Activated CD4-positive, alpha-beta memory T cell treated with anti-CD3 and anti-CD28 coated beads for 36 hours (primary cell): ENCODE measurements at regions not wholly inside any gene's neighbourhood (a gene's known extent, or its start where the extent isn't known, plus 50 kb on each side); places are given as distances from the start of the nearest gene placed in this dataset.
"Not testable (repeated sequence)": the region's sequence is repeated elsewhere in the genome, so short reads cannot be mapped to it uniquely, and the experiment has no call there.

Source experiments
- CTCF ChIA-PET: fragments of 350-600 bp; sonication (Branson Sonifier 250); formaldehyde crosslinking; loops from one replicate; lab custom pipeline; 2021; ENCODE audit warnings: antibody characterized with exemption, inconsistent platforms; lab: Charles Lee
- POLR2A ChIA-PET: fragments of 350-600 bp; sonication (Branson Sonifier 250); formaldehyde crosslinking; loops from one replicate; lab custom pipeline; 2021; ENCODE audit warnings: antibody characterized with exemption; lab: Charles Lee
- DNase-seq: peaks from one replicate; pipeline ENCODE4 v3.0.0-alpha.2; 2020
- H3K27ac Mint-ChIP-seq: one replicate; pipeline ENCODE4 v1.8.0; 2021; ENCODE audit warnings: mixed read lengths
- H3K27me3 Mint-ChIP-seq: one replicate; pipeline ENCODE4 v1.8.0; 2021; ENCODE audit warnings: mixed read lengths
- H3K36me3 Mint-ChIP-seq: one replicate; pipeline ENCODE4 v1.8.0; 2021; ENCODE audit warnings: mixed read lengths
- H3K4me1 Mint-ChIP-seq: one replicate; pipeline ENCODE4 v1.8.0; 2021; ENCODE audit warnings: low read depth, mixed read lengths
- H3K4me3 Mint-ChIP-seq: one replicate; pipeline ENCODE4 v1.8.0; 2021; ENCODE audit warnings: mild to moderate bottlenecking, mixed read lengths
- H3K9me3 Mint-ChIP-seq: one replicate; pipeline ENCODE4 v1.8.0; 2021; ENCODE audit warnings: mixed read lengths
- intact Hi-C: fragments of 100-400 bp; cut with micrococcal nuclease; formaldehyde crosslinking; loops from one replicate; pipeline ENCODE4 v1.15.1; 2023

DNA sequence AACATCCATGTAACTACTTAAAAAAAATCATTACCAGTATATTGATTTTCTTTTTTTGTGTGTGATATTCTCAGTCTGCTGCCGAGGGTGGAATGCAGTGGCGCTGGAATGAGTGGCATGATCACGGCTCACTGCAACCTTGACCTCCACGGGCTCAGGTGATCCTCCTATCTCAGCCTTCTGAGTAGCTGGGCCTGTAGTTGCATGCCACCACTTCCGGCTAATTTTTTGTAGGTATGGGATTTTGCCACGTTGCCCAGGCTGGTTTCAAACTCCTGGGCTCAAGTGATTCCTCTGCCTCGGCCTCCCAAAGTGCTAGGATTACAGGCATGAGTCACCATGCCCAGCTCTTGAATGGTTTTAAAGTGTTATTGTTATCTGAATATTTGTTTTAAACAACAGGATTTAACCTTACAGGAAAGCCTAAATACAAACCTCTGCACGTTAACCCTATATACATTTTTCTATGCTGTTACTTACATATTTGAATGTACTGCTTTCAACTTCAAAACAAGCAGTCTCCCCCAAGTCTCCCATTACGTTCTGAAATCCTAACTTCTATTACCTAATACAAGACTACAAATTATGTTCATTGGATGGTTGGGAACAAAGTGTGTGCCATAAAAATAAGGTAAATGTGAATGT lies 61.7 kb downstream of the KPNA2 start:
- no peak for DNase-seq
- ChIA-PET POLR2A (no interaction called here), CTCF (no interaction called here)
- H3K27me3 Mint-ChIP-seq = no peaks in the 10 kb centered on the region
- H3K4me1 Mint-ChIP-seq = peaks cover 7% of the 10 kb centered on the region
- intact Hi-C loops = no loop called here
- no peaks in the 10 kb centered on the region for H3K9me3 Mint-ChIP-seq
- no peak overlapping the region for H3K27ac Mint-ChIP-seq
- H3K36me3 Mint-ChIP-seq = no peaks in the 10 kb centered on the region
- H3K4me3 Mint-ChIP-seq = no peak overlapping the region

DNA sequence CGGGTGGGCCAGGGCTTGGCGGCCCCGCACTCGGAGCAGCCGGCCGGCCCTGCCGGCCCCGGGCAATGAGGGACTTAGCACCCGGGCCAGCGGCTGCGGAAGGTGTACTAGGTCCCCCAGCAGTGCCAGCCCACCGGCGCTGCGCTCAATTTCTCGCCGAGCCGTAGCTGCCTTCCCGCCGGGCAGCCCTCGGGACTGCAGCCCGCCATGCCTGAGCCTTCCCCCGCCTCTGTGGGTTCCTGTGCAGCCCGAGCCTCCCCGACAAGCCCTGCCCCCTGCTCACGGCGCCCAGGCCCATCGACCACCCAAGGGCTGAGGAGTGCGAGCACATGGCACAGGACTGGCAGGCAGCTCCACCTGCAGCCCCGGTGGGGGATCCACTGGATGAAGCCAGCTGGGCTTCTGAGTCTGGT lies 63.8 kb downstream of the KPNA2 start:
- POLR2A ChIA-PET, H3K27me3 Mint-ChIP-seq, intact Hi-C loops: not testable (repeated sequence)

GRCh38 chr17:68100000-68100641 lies 64.6 kb downstream of the KPNA2 start:
- H3K27ac Mint-ChIP-seq = no peak overlapping the region
- DNase-seq = no peak
- intact Hi-C loops = loop anchor here (2.0 kb wide), 1 partner anchor 13 kb away; no protein-coding TSS in a partner anchor
- POLR2A ChIA-PET = interaction anchor here (0.9 kb wide), 1 partner anchor 148 kb away, joined by 4 read pairs; the partner anchor contains the start of gene AMZ2
- CTCF ChIA-PET = no interaction called here
- peaks cover 31% of the 10 kb centered on the region for H3K4me1 Mint-ChIP-seq
- no peaks in the 10 kb centered on the region for H3K9me3 Mint-ChIP-seq
- no peaks in the 10 kb centered on the region for H3K36me3 Mint-ChIP-seq
- H3K27me3 Mint-ChIP-seq = no peaks in the 10 kb centered on the region
- peak overlapping the region; percentile 3 for H3K4me3 Mint-ChIP-seq

More for the DNA sequence above, 63.8 kb downstream of the KPNA2 start:
- H3K27ac Mint-ChIP-seq, H3K36me3 Mint-ChIP-seq, H3K4me3 Mint-ChIP-seq, CTCF ChIA-PET, H3K9me3 Mint-ChIP-seq, DNase-seq: not testable (repeated sequence)
- peaks cover 28% of the 10 kb centered on the region for H3K4me1 Mint-ChIP-seq

DNA sequence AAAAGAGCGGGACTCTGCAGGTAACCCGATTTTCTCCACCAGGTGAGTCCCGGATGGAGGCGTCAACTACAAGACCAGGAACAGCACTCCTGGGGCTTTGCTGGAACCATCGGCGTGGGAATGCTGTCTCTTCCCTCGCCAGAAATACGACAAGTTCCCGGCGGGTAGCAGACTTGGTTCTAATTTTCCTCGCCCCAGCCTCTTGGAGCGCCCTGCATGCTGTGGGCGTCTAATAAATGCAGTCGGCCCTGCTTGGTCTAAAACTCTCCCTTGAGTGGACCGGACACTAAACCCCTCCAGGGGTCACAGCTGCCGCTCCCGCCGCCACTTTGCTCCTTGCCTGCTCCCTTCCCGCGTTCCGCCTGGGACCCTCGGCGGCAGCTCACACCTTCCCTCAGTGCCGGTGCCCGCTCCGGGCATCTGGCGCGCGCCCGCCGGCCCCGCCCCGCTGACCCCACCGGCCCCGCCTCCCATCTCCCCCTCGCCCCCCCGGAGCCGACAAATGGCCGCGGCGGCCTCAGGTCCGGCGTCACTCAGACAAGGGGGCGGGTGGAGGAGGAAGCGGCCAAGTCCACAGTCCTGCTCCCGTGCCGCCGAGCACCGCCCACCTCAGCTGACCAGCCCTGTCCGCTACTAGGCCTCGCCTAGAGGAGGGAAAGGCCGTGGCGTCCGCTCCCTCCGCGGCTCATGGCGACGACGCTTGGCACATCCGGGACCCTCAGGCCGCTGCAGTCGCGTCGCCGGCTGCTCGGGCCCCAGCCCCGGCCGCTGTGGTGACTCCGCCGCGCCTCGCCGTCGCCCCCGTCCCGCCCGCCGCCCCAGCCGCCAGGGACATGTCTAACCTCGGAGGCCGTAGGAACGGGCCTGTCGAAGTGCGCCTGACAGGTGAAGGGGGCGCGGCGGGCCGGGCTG lies 65.8 kb downstream of the KPNA2 start:
- peak; percentile 77 for DNase-seq

GRCh38 chr17:68101987-68102314 lies 66.4 kb downstream of the KPNA2 start:
- Mint-ChIP-seq H3K27me3 (no peaks in the 10 kb centered on the region), H3K36me3 (no peaks in the 10 kb centered on the region), H3K27ac (peak overlapping the region; percentile 76), H3K4me1 (peaks cover 38% of the 10 kb centered on the region), H3K4me3 (peak overlapping the region; percentile 90), H3K9me3 (no peaks in the 10 kb centered on the region)
- DNase-seq = peak; percentile 35
- POLR2A ChIA-PET = interaction anchor here (1.2 kb wide), 1 partner anchor 10 kb away, joined by 5 read pairs; no protein-coding TSS in a partner anchor
- intact Hi-C loops = loop anchor here (2.0 kb wide), 1 partner anchor 15 kb away; no protein-coding TSS in a partner anchor
- CTCF ChIA-PET = no interaction called here

More for the DNA sequence above, 65.8 kb downstream of the KPNA2 start:
- CTCF ChIA-PET = no interaction called here
- Mint-ChIP-seq H3K36me3 (no peaks in the 10 kb centered on the region), H3K4me1 (peaks cover 36% of the 10 kb centered on the region), H3K4me3 (peak overlapping the region; percentile 90), H3K27ac (peak overlapping the region; percentile 76), H3K27me3 (no peaks in the 10 kb centered on the region), H3K9me3 (no peaks in the 10 kb centered on the region)
- POLR2A ChIA-PET = interaction anchor here (0.6 to 1.2 kb wide), 3 partner anchors 9 to 147 kb away, joined by 3 to 5 read pairs (median 4); partner anchors contain the start of gene AMZ2
- intact Hi-C loops = loop anchor here (2.0 kb wide), 1 partner anchor 15 kb away; no protein-coding TSS in a partner anchor

- H3K4me1 Mint-ChIP-seq = peaks cover 42% of the 10 kb centered on the region
- ChIA-PET POLR2A (interaction anchor here (1.2 kb wide), 1 partner anchor 10 kb away, joined by 5 read pairs; no protein-coding TSS in a partner anchor), CTCF (no interaction called here)
- peak; percentile 43 for DNase-seq
- peak overlapping the region; percentile 90 for H3K4me3 Mint-ChIP-seq
- intact Hi-C loops = no loop called here
- no peaks in the 10 kb centered on the region for H3K27me3 Mint-ChIP-seq
- peak overlapping the region; percentile 76 for H3K27ac Mint-ChIP-seq
- peaks cover under 1% of the 10 kb centered on the region for H3K36me3 Mint-ChIP-seq
- no peaks in the 10 kb centered on the region for H3K9me3 Mint-ChIP-seq
Measured at GRCh38 chr17:68102318-68102758, 66.8 kb downstream of the KPNA2 start.

DNA sequence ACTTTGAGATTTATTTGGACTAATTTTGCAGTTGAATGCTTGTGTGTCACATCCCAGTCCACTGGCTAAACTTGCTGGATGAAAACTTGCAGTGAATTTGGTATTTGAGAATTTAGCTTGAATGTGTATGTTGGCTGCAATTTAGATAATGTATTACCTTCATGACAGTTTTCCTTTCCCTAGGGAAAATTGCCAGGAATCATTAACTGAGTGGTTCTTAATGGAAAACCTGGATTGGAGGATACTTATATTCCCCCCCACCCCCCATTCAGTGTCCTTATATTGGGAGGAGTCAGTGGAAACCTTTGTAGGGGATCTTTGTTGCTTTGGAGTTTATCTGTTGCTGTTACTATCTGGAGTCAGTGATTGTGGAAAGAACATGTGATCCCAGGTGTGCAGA lies 67.6 kb downstream of the KPNA2 start:
- Mint-ChIP-seq H3K9me3 (no peaks in the 10 kb centered on the region), H3K4me1 (peaks cover 45% of the 10 kb centered on the region), H3K4me3 (peak overlapping the region; percentile 90), H3K27ac (no peak overlapping the region), H3K27me3 (no peaks in the 10 kb centered on the region), H3K36me3 (peaks cover 4% of the 10 kb centered on the region)
- no peak for DNase-seq
- CTCF ChIA-PET = no interaction called here
- POLR2A ChIA-PET = no interaction called here
- intact Hi-C loops = no loop called here

DNA sequence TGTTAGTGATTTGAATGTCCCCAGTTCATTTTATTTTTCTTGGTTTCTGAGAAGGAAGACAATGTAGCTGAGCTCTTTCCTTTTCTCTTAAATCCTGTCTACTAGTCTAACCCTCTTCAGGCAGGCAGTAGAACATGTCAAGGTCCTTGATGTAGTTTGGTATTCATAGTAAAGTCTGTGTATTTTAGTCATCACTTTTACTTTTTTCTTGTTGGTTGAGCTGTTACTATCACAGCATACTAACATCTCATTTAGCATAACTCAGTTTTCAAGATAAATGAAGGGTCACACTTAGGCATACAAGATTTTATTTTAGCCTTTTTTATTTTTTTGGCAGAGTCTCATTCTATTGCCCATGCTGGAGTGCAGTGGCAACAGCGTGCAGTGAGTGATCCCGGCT lies 70.5 kb downstream of the KPNA2 start:
- H3K9me3 Mint-ChIP-seq = no peaks in the 10 kb centered on the region
- ChIA-PET POLR2A (no interaction called here), CTCF (no interaction called here)
- intact Hi-C loops = no loop called here
- H3K4me1 Mint-ChIP-seq = peaks cover 45% of the 10 kb centered on the region
- no peak overlapping the region for H3K4me3 Mint-ChIP-seq
- peaks cover 6% of the 10 kb centered on the region for H3K36me3 Mint-ChIP-seq
- no peak overlapping the region for H3K27ac Mint-ChIP-seq
- no peak for DNase-seq
- H3K27me3 Mint-ChIP-seq = no peaks in the 10 kb centered on the region

- H3K9me3 Mint-ChIP-seq = no peaks in the 10 kb centered on the region
- intact Hi-C loops = no loop called here
- no peak overlapping the region for H3K4me3 Mint-ChIP-seq
- CTCF ChIA-PET = no interaction called here
- peaks cover 6% of the 10 kb centered on the region for H3K36me3 Mint-ChIP-seq
- H3K4me1 Mint-ChIP-seq = peaks cover 40% of the 10 kb centered on the region
- no peak overlapping the region for H3K27ac Mint-ChIP-seq
- no peak for DNase-seq
- POLR2A ChIA-PET = no interaction called here
- H3K27me3 Mint-ChIP-seq = no peaks in the 10 kb centered on the region
Measured at GRCh38 chr17:68107373-68107772, 71.8 kb downstream of the KPNA2 start.

DNA sequence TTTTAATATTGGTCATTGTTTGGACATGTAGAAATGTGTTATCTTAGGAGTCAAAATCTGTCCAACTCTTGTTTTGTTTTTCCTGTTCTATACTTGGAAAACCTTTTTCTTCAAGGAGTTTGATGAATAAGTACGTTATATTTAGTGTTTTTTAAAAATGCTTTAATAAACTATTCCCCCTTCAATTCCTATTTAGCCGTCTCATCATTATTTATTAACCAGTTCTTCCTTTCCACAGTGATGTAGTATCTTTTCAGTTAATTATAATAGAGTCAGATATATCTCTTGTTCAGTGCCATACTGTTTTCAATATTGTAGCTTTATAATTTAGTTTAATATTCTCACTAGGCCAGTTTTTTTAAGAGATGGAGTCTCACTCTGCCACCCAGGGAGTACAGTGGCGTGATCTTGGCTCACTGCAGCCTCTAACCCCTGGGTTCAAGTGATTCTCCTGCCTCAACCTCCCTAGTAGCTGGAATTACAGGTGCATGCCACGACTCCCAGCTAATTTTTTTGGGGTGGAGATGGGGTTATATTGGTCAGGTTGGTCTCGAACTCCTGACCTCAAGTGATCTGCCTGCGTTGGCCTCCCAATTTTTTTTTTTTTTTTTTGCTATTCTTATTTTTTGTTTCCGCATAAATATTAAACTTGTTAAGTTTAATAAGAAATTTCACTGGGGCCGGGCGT lies 72.9 kb downstream of the KPNA2 start:
- peaks cover 6% of the 10 kb centered on the region for H3K36me3 Mint-ChIP-seq
- no peak overlapping the region for H3K27ac Mint-ChIP-seq
- ChIA-PET CTCF (no interaction called here), POLR2A (no interaction called here)
- H3K4me1 Mint-ChIP-seq = peaks cover 29% of the 10 kb centered on the region
- DNase-seq = no peak
- no peak overlapping the region for H3K4me3 Mint-ChIP-seq
- H3K9me3 Mint-ChIP-seq = no peaks in the 10 kb centered on the region
- H3K27me3 Mint-ChIP-seq = no peaks in the 10 kb centered on the region
- intact Hi-C loops = no loop called here

- H3K4me3 Mint-ChIP-seq, H3K27ac Mint-ChIP-seq, DNase-seq, intact Hi-C loops, H3K9me3 Mint-ChIP-seq, H3K27me3 Mint-ChIP-seq, H3K36me3 Mint-ChIP-seq, POLR2A ChIA-PET, CTCF ChIA-PET: not testable (repeated sequence)
- peaks cover 20% of the 10 kb centered on the region for H3K4me1 Mint-ChIP-seq
Measured at GRCh38 chr17:68109404-68109803, 73.9 kb downstream of the KPNA2 start.
